PC-3 (cell line): ENCODE measurements at regions not wholly inside any gene's neighbourhood (a gene's known extent, or its start where the extent isn't known, plus 50 kb on each side); places are given as distances from the start of the nearest gene placed in this dataset.

Experiments used
- ATAC-seq: fragments of 200-7000 bp; cut with Tn5 transposase; 2 replicates; pipeline ENCODE4 v1.9.1; 2020; ENCODE audit warnings: mild to moderate bottlenecking, moderate library complexity
- BruUV-seq: library from RNA; stranded (reverse); fragments of 400-500 nt; replicated peaks from 2 replicates; lab custom pipeline; 2021; lab: Mats Ljungman, UMichigan
- CTCF ChIA-PET: fragments of 300-600 bp; sonication (Branson Sonifier 250); formaldehyde crosslinking; loops from one replicate; lab custom pipeline; 2022; ENCODE audit warnings: antibody characterized with exemption; lab: Charles Lee
- POLR2A ChIA-PET: fragments of 300-600 bp; sonication (Branson Sonifier 250); formaldehyde crosslinking; loops from one replicate; lab custom pipeline; 2022; ENCODE audit warnings: antibody characterized with exemption; ENCODE audit not compliant: unreplicated experiment; lab: Charles Lee
- DNase-seq: peaks from one replicate; pipeline ENCODE4 v3.0.0-alpha.2; 2015
- H2AFZ ChIP-seq: fragments of 300-600 bp; sonication (generic); 2 replicates; pipeline ENCODE4 v1.6.0; 2016; ENCODE audit warnings: antibody characterized with exemption, low read length
- H3F3A ChIP-seq: fragments of 300-600 bp; sonication (generic); one replicate; pipeline ENCODE4 v1.6.0; 2017; ENCODE audit warnings: antibody characterized with exemption, low read length, control low read depth, mild to moderate bottlenecking; ENCODE audit not compliant: unreplicated experiment
- H3K27ac ChIP-seq: fragments of 300-600 bp; sonication (generic); 2 replicates; pipeline ENCODE4 v1.5.1; 2016; ENCODE audit warnings: mild to moderate bottlenecking, low read length
- H3K27me3 ChIP-seq: fragments of 300-600 bp; sonication (generic); 2 replicates; pipeline ENCODE4 v1.6.1; 2016; ENCODE audit warnings: low read length, mixed read lengths
- H3K36me3 ChIP-seq: fragments of 300-600 bp; sonication (generic); 2 replicates; pipeline ENCODE4 v1.6.1; 2016; ENCODE audit warnings: low read depth, mixed run types, low read length, mixed read lengths
- H3K4me1 ChIP-seq: fragments of 300-600 bp; sonication (generic); 2 replicates; pipeline ENCODE4 v1.5.1; 2016; ENCODE audit warnings: low read length; ENCODE audit not compliant: insufficient read depth
- H3K4me2 ChIP-seq: fragments of 300-600 bp; sonication (generic); 2 replicates; pipeline ENCODE4 v1.6.0; 2016; ENCODE audit warnings: low read length
- H3K4me3 ChIP-seq: fragments of 300-600 bp; sonication (generic); 2 replicates; pipeline ENCODE4 v1.5.1; 2016; ENCODE audit warnings: mild to moderate bottlenecking, low read length, mixed read lengths
- H3K79me2 ChIP-seq: fragments of 300-600 bp; sonication (generic); 2 replicates; pipeline ENCODE4 v1.6.1; 2017; ENCODE audit warnings: low read length, mixed read lengths
- H3K9ac ChIP-seq: fragments of 300-600 bp; sonication (generic); 2 replicates; pipeline ENCODE4 v1.6.0; 2016; ENCODE audit warnings: mild to moderate bottlenecking, low read length
- H3K9me2 ChIP-seq: fragments of 300-600 bp; sonication (generic); replicated peaks from 2 replicates; pipeline ENCODE4 v1.6.1; 2016; ENCODE audit warnings: mixed run types, low read length, mixed read lengths
- H3K9me3 ChIP-seq: fragments of 300-600 bp; sonication (generic); 2 replicates; pipeline ENCODE4 v1.6.1; 2016; ENCODE audit warnings: low read length, mixed read lengths
- H4K20me1 ChIP-seq: fragments of 300-600 bp; sonication (generic); 2 replicates; pipeline ENCODE4 v1.6.1; 2016; ENCODE audit warnings: low read length, mixed read lengths
- EZH2 ChIP-seq: fragments of 300-600 bp; sonication (generic); IDR thresholded peaks from one replicate; pipeline ENCODE4 v1.6.1; 2017; ENCODE audit warnings: antibody characterized with exemption, mild to moderate bottlenecking, low read length; ENCODE audit not compliant: unreplicated experiment
- EZH2phosphoT487 ChIP-seq: fragments of 300-600 bp; sonication (generic); IDR thresholded peaks from 2 replicates; pipeline ENCODE4 v1.6.1; 2018; ENCODE audit warnings: mild to moderate bottlenecking, antibody characterized with exemption, low read length, borderline replicate concordance
- intact Hi-C: fragments of 100-400 bp; cut with micrococcal nuclease; formaldehyde crosslinking; loops from 2 replicates; pipeline ENCODE4 v1.9.0; 2023
- TF ChIP-seq, protein P1 (sequence below): fragments of 300-600 bp; sonication (generic); conservative IDR thresholded peaks from 2 replicates; pipeline ENCODE4 v1.5.1; 2017; ENCODE audit warnings: antibody characterized with exemption, low read depth, mild to moderate bottlenecking, low read length

GRCh38 chr11:21650961-21651360 lies 541.9 kb upstream of the ANO5 start:
- 0 out of 2 replicates have a peak, but pooled peaks cover 9% of the 10 kb centered on the region for H3K9me3 ChIP-seq
- DNase-seq (no peak), ATAC-seq (no peak)
- BruUV-seq = no TSS peak
- H4K20me1 ChIP-seq = no peaks in the 10 kb centered on the region
- H3F3A ChIP-seq = no peaks in the 10 kb centered on the region
- intact Hi-C loops = no loop called here
- H3K4me1 ChIP-seq = no peaks in the 10 kb centered on the region
- no peaks in the 10 kb centered on the region for H3K9me2 ChIP-seq
- TF ChIP-seq EZH2phosphoT487 = no peak
- TF ChIP-seq, protein P1, sequence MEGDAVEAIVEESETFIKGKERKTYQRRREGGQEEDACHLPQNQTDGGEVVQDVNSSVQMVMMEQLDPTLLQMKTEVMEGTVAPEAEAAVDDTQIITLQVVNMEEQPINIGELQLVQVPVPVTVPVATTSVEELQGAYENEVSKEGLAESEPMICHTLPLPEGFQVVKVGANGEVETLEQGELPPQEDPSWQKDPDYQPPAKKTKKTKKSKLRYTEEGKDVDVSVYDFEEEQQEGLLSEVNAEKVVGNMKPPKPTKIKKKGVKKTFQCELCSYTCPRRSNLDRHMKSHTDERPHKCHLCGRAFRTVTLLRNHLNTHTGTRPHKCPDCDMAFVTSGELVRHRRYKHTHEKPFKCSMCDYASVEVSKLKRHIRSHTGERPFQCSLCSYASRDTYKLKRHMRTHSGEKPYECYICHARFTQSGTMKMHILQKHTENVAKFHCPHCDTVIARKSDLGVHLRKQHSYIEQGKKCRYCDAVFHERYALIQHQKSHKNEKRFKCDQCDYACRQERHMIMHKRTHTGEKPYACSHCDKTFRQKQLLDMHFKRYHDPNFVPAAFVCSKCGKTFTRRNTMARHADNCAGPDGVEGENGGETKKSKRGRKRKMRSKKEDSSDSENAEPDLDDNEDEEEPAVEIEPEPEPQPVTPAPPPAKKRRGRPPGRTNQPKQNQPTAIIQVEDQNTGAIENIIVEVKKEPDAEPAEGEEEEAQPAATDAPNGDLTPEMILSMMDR = no peak
- TF ChIP-seq EZH2 = no peak
- H2AFZ ChIP-seq = no peak overlapping the region
- CTCF ChIA-PET = no interaction called here
- no peaks in the 10 kb centered on the region for H3K79me2 ChIP-seq
- H3K36me3 ChIP-seq = no peaks in the 10 kb centered on the region
- no peak overlapping the region for H3K4me3 ChIP-seq
- H3K9ac ChIP-seq = no peak overlapping the region
- no peak overlapping the region for H3K4me2 ChIP-seq
- no peak overlapping the region for H3K27ac ChIP-seq
- POLR2A ChIA-PET = no interaction called here
- no peaks in the 10 kb centered on the region for H3K27me3 ChIP-seq

DNA sequence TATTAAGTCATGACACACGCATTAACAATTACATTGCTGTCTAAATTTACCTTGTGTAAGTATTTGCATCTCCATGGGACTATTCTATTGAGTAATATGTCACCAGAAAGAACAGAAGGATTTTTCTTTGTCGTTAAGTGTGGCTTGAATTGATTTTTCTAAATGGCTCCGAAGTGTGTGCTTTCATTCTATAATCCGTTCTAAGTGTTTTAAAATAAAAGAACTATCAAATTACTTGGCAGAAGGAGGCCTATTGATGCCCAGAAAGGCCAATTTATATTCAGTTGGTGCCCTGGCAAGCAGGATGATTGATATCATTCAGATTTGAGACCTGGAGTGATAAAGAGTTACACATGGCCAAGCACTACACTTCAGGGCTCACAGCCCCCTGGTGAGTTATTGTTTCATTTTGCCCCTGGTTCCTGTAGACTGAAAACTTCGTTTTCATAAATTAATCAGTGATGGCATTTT lies 538.9 kb upstream of the ANO5 start:
- Histone ChIP-seq H3K36me3 (no peaks in the 10 kb centered on the region), H3K79me2 (no peaks in the 10 kb centered on the region), H3K27ac (no peak overlapping the region), H3K27me3 (no peaks in the 10 kb centered on the region), H3K9me3 (peaks cover 9% of the 10 kb centered on the region; the same call in 1 of the 2 replicates), H3K9me2 (no peaks in the 10 kb centered on the region), H3K4me3 (no peak overlapping the region), H4K20me1 (no peaks in the 10 kb centered on the region), H2AFZ (no peak overlapping the region), H3K9ac (no peak overlapping the region), H3F3A (no peaks in the 10 kb centered on the region), H3K4me2 (no peak overlapping the region), H3K4me1 (no peaks in the 10 kb centered on the region)
- ChIA-PET POLR2A (no interaction called here), CTCF (no interaction called here)
- intact Hi-C loops = no loop called here
- DNase-seq (no peak), ATAC-seq (no peak)
- TF ChIP-seq, protein P1 = no peak
- TF ChIP-seq EZH2phosphoT487 = no peak
- no peak for TF ChIP-seq EZH2
- no TSS peak for BruUV-seq

DNA sequence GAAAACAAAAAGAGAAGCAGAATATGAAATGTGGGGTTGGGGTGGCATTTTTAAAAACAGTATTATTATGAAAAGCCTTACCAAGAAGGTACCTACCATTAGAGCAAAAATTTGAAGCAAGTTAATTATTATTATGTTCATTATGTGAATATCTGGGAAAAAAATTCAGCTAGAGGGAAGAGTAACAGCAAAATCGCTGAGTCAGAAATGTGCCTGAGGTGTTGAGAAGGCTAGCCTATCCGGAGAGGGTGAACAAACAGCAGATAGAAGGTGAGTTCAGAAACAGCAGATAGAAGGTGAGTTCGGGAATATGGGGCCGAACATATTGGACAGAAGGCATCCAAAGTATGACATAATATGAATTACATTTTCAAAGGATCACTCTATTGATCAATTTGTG lies 536.8 kb upstream of the ANO5 start:
- H4K20me1 ChIP-seq = no peaks in the 10 kb centered on the region
- H3K36me3 ChIP-seq = no peaks in the 10 kb centered on the region
- H3K4me1 ChIP-seq = no peaks in the 10 kb centered on the region
- no peaks in the 10 kb centered on the region for H3K27me3 ChIP-seq
- H2AFZ ChIP-seq = no peak overlapping the region
- H3K9me3 ChIP-seq = peaks cover 9% of the 10 kb centered on the region; the same call in 1 of the 2 replicates
- no peaks in the 10 kb centered on the region for H3K79me2 ChIP-seq
- CTCF ChIA-PET = no interaction called here
- no peak overlapping the region for H3K9ac ChIP-seq
- ATAC-seq (no peak), DNase-seq (no peak)
- H3F3A ChIP-seq = no peaks in the 10 kb centered on the region
- TF ChIP-seq EZH2 (no peak), EZH2phosphoT487 (no peak)
- TF ChIP-seq, protein P1 = no peak
- no peak overlapping the region for H3K4me2 ChIP-seq
- POLR2A ChIA-PET = no interaction called here
- no peaks in the 10 kb centered on the region for H3K9me2 ChIP-seq
- intact Hi-C loops = no loop called here
- H3K27ac ChIP-seq = no peak overlapping the region
- no TSS peak for BruUV-seq
- H3K4me3 ChIP-seq = no peak overlapping the region
